ENCODE measurements at regions not wholly inside any gene's neighbourhood (a gene's known extent, or its start where the extent isn't known, plus 50 kb on each side); places are given as distances from the start of the nearest gene placed in this dataset.
"Not testable (repeated sequence)": the region's sequence is repeated elsewhere in the genome, so short reads cannot be mapped to it uniquely, and the experiment has no call there.

DNA sequence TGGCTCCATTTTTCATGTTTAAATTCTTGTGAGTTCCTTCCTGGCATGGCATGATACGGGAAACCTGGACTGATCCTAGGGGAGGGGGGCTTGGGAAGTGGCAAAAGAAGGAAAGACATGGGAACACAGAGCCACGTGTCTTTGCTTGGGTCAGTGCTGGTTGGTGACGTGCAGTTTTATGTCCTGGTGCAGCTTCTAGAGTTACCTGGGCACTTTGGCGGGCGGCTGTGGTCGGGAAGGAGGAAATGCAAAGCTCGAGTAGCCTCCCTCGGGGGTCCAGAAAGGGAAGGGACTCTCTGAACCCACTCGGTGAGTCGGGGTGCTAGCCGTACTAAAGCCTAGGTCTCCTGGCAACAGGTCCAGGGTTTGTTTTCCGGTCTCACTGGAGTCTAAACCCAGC is 94.6 kb downstream of the APOB start:
- DNase-seq: no peak

DNA sequence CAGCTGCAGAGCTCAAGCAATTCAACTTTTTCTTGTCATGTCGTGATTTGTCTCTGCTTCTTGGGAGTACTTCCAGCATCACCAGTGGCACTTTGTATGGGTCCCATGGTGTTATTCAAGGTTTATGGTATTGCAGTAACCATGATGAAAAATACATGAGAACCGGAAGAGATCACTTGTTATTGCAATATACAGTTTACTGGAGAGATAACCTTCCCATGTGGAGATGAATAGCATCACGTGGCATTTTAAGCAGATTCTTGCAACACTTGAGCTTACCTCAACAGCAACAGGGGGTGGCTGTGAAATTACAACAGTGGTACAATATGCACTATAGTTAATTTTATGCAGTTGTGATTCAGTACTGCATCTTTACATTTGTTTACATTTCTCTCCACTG is 97.4 kb downstream of the APOB start:
- DNase-seq: no peak

GRCh38 chr2:20943721-20944120 is 100.2 kb downstream of the APOB start:
- DNase-seq: not testable (repeated sequence)

DNA sequence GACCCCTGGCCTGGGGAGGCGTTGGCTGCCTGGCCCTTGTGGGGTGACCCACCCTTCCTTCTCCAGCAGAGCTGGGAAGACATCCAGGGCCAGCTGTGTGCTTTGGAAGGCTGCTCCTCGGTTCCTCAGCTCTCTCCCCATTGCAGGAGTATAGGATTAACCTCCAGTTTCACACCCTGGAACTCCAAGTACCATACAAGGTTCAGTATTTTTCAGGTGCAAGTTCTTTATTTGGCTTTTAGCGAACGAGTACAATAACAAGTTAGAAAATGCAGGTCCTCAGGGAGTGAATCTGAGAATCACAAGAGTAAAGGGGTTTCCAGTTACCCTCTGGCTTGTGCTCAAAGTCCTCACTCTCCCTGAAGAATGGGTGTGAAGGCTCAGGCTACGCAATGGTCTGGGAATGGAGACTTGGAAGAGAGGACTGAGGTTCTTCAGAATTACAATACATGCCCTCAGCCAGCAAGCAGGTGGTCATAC is 101.2 kb downstream of the APOB start:
- DNase-seq: no peak

GRCh38 chr2:20940856-20941255 is 103.0 kb downstream of the APOB start:
- DNase-seq: no peak

DNA sequence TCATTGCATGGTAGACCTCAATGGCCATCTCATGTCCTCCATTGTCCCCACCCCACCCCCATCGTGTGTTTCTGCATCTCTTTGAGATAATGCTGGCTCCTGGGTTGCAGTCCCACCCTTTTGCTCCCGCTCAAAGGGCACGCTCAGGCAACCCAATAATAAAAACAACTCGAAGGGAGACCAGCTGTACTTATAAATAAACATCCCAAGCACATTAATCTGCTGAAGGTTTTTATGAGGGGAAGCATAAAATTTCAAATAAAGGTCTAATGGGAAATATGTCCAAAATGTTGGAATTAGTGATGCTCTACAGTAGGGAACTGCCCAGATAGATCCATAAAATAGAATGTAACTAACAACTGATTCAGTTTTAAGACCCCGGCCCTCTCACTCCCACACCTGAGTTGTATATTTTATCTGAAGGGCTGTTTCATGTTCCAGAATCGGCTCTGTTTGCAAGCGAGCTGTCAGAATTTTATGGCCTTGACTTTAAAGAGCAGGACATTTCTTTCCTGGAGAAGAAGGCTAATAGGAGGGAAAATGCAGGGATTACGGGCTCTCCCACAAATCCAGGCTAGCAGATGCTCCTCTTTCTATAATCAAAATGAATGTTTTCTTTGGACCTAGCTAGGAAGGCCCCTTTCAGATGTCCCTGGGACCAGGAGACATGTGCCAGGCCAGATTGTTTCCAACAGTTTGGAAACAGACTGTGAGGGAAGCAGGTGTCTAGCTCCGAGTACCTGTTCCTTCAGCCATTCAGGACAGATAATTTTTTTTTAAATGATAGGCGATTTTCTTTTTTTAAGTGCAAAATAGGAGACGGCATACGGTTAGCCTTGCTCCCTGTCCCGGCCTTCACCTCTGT is 103.7 kb downstream of the APOB start:
- no peak for DNase-seq

DNA sequence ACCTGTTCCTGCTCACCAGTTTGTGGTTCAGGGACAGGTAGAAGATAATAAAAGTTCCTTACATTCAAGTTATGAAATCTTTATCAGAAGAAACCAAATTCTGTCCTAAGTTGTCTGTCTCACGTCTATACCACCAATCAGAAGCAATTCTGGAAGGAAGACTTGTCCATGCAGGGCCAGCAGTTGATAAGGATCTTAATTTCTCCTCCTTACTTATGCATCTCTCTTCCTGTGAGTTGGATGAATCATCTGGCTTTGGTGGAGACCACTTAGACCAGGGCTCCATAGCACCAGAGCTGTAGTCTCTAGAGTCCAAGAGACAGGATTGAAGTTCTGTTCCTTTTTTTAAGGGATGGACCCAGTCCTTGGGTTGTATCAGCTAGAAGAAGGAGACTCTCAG is 106.5 kb downstream of the APOB start:
- no peak for DNase-seq

- no peak for DNase-seq
Observed at GRCh38 chr2:20935168-20935775, 108.6 kb downstream of the APOB start.

DNA sequence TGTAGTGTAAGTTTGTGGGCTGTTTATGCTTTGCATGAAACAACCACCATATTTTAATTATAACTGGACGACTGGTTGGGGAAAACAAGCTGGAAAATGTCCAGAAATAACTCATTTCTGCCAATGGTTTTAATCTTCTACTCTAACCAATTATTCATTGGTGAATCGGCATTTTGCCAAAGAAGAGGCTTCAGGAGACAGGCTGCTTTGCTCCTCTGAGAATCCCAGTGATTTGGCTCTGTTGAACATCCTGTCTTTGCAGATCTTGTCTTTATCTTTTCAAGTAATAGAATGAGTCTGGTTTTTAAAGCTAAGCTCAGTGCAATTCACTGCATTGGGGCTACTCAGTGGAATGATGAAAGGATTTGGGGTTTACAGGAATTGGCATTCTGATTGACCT is 109.6 kb downstream of the APOB start:
- DNase-seq: no peak

- no peak for DNase-seq
Observed at GRCh38 chr2:20933714-20934113, 110.2 kb downstream of the APOB start.

DNA sequence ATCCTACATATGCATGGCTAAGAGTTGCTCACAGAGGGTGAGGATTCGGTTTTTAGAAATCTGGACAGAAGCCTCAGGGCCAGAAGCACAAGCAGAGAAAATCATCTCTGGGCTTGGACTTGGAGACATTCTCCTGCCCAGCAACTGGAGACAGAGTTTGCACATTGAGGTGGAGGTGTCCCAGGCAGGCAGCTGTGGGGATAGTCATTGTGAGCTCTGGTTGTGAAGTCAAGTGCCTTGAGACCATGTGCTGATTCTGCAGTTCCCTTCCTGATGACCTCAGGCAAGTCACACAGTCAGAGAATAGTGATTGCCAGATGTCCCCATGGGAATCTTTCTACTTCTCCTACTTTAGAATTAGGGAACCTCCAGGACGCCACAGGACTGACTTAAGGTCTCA is 108.4 kb upstream of the LDAH start:
- no peak for DNase-seq

DNA sequence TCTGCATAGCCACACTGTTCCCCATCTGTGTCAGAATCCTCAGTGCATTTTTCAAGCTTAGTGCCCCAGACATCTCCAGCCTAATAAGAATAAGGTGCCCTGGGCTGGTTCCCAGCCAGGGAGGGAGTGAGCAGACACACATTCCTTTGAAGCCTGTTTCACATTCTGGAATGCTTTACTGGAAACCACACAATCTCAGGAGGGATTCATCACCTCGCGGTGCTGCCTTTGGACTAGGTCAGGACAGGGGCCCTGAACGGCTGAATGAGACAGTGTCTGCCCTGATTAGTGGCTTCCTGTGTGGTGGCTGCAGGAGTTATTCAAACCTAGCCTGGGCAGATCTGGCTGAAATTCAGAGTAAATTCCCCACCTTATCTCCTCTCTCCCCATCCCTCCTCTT is 108.0 kb upstream of the LDAH start:
- DNase-seq: no peak

- DNase-seq: no peak
Observed at GRCh38 chr2:20929721-20930120, 106.8 kb upstream of the LDAH start.

DNA sequence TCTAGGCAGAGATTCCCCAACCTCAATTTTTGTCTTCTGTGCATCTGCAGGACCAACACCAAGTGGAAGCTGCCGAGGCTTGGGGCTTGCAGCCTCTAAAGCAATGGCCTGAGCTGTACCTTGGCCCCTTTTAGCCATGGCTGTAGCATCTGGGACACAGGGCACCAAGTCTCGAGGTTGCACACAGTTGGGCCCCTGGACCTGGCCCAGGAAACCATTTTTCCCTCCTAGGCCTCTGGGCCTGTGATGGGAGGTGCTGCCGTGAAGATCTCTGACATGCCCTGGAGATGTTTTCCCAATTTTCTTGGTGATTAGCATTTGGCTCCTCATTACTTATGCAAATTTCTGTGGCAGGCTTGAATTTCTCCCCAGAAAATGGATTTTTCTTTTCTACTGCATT is 105.7 kb upstream of the LDAH start:
- DNase-seq: no peak

DNA sequence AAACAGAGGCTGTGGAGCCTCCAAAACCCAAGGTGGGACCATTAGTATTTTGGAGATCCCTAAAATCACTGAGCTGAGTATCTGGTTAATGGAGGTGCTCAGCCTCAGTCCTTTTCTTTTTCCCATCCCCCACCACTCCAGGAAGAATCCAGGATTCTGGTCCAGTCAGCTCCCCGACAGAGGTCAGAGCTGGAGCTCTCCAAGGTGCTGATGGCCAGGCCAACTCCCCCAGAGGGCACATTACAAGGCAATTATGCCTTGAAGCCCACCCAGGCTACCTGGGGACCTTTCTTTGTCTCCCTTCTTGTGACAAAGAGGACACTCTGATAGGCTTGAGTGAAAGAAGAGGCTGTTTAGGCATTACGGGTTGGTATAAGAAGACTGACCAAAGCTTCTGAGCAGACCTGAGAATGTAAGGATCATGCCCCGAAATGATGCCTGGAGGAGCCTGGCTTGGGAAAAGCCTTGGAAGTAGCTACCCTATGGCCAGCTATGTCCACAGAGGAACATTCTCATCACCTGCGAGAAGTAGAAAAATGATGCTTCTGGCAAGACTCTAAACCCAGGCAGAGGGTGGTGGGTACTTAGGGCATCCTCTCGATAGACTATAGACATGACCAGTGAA is 102.5 kb upstream of the LDAH start:
- peak; percentile 5 for DNase-seq

GRCh38 chr2:20919297-20919800 is 96.4 kb upstream of the LDAH start:
- DNase-seq: no peak

DNA sequence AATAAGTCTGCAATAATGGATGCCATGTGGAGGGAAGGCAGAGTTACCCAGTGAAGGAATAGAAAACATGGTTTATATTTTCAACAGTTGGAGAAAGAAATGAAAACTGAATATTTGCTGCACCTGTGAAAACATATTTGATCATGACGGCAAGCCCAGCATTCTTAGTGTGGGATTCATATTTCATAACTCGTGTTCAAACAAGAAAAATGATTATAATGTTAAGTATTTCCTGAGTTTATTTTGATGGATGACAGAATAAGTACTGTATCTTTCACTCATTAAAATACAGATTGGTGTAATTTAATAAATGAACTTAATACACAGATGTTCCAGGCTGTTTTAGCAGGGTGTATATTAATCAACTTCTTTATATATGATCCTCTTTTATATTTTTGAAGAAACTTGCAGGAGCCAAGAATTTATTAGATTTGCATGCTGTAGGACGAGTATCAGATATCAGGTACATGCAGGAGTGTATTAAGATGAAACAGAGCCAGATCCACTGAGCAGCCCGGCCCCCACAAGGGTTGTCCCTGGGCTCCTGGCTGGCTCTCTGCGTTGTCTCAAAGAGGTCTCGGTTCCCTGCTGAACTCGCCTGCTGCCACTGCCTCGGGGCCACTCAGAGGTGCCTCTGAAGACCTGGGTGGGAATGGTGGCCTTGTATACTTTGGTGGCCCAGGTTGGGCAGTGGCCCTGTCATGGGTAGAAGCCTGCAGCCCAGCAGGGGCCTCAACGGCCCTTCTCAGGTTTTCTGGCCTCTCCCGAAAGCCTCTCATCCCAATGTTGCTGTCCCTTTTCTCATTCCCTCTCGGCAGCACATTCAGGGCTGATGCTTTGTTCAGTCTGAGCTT is 95.0 kb upstream of the LDAH start:
- DNase-seq: no peak

GRCh38 chr2:20917287-20917660 is 94.4 kb upstream of the LDAH start:
- no peak for DNase-seq

DNA sequence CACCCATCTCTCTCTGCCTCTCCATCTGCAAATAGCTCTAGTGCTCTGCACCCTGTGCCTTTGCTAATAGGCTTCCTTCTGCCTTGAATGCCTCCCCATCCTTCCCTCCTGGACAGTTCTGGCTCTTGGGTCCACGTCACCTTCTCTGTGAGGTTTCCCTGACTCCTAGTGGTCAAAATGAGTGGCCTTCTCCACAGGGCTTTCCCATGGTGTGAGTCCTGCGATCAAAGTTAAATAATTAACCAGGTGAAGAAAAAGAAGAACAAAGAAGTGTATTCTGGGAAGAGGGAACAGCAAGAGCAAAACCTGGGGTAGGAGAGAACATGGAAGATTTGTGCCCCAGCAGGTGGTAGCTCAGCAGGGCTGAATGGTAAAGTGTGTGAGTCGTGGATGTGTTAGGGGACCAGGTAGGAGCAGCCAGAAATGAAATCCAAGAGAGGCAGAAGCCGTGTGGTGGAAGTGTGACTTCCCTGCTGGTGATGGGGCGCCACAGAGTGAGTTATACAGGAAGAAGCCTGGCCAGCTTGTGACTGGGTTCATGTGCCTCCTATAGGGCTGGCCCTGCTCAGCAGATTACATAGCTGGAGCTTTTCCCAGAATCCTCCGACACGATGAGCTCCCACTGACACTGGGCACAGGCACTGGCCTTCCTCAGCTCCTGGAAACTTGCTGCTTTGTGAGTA is 93.8 kb upstream of the LDAH start:
- no peak for DNase-seq

DNA sequence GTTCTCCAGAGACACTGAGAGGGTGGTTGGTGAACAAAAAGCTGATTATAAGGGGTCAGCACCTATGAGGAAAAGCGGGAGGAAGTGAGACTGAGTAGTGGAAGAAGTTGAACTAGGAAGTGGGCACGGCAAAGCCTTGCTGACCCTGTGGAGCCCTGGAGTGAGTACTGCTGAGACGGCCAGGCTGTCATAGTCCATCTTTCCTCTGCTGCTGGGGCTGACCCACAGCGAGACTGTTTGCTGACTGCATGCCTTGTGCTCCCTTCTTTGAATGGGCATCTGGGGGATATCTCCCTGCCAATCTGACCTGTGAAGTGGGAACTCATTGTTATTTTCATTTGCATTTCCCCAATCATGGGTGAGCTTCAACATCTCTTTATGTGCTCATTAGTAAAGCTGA is 92.4 kb upstream of the LDAH start:
- no peak for DNase-seq

DNA sequence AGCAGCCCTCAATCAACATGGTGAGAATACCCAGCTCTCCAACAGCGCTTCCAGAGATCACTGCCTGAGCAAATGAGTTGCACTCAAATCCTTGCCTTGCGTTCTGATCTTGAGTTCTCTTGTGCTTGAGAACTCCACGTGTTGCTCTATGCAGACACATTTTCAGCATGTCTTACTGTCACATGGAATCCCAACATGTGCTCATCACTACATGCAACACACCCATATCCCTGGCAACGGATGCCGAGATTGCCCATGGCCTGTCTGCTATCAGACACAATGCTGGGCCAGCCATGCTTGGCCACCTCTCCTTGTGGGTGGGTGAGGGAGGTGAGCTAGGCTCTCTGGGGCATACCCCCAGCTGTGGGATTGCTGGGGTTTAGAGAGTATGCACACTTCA is 91.9 kb upstream of the LDAH start:
- no peak for DNase-seq

DNA sequence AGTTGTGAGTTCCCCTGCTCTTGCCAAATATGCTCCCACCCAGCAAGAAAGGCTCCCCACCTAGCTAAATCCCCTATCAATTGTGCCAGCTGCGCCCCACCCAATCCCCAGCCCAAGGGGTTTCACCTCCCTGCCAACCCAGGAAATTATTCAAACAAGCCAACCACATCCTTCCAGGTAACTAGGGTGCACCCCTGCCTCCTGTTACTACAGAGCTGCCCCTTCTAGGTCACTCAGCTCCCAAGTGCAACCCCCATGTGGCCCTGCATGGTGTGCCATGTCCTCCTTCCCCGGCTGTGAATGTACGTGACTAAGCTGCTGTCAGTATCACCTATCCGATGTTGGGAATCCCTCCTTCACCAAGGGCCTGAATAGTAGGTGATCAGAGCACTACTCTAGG is 91.2 kb upstream of the LDAH start:
- DNase-seq: no peak
